Memory B cell (primary cell): ENCODE measurements at regions not wholly inside any gene's neighbourhood (a gene's known extent, or its start where the extent isn't known, plus 50 kb on each side); places are given as distances from the start of the nearest gene placed in this dataset.

Experiments
- ATAC-seq: fragments of 150-1000 bp; cut with Tn5 transposase; 2 replicates; pipeline ENCODE4 v1.10.0; 2021; ENCODE audit warnings: low read depth, mild to moderate bottlenecking, moderate library complexity
- DNase-seq, 2 donors: peaks; one replicate each; pipeline ENCODE4 v3.0.0; 2022; ENCODE audit warnings: low spot score in 2 of 2
- H3K27ac Mint-ChIP-seq: one replicate; pipeline ENCODE4 v1.8.0; 2022; ENCODE audit warnings: mild to moderate bottlenecking, moderate library complexity, mixed read lengths
- H3K27me3 Mint-ChIP-seq: one replicate; pipeline ENCODE4 v1.8.0; 2022; ENCODE audit warnings: mixed read lengths
- H3K36me3 Mint-ChIP-seq: one replicate; pipeline ENCODE4 v1.8.0; 2022; ENCODE audit warnings: mild to moderate bottlenecking, mixed read lengths
- H3K4me1 Mint-ChIP-seq: one replicate; pipeline ENCODE4 v1.8.0; 2022; ENCODE audit warnings: mixed read lengths
- H3K4me3 Mint-ChIP-seq: one replicate; pipeline ENCODE4 v1.8.0; 2022; ENCODE audit warnings: mild to moderate bottlenecking, moderate library complexity, mixed read lengths
- H3K9me3 Mint-ChIP-seq: one replicate; pipeline ENCODE4 v1.8.0; 2022; ENCODE audit warnings: mixed read lengths

GRCh38 chr16:8110572-8111514, 479.5 kb downstream of the TMEM114 start:
- H3K27ac Mint-ChIP-seq, result no peak overlapping the region
- DNase-seq (no peak), ATAC-seq (no peak)
- peaks cover 2% of the 10 kb centered on the region for H3K36me3 Mint-ChIP-seq
- no peaks in the 10 kb centered on the region for H3K4me1 Mint-ChIP-seq
- peaks cover 11% of the 10 kb centered on the region for H3K9me3 Mint-ChIP-seq
- H3K4me3 Mint-ChIP-seq, result no peak overlapping the region
- no peaks in the 10 kb centered on the region for H3K27me3 Mint-ChIP-seq

GRCh38 chr16:8109510-8110369, 480.6 kb downstream of the TMEM114 start:
- H3K9me3 Mint-ChIP-seq, result peaks cover 11% of the 10 kb centered on the region
- no peaks in the 10 kb centered on the region for H3K4me1 Mint-ChIP-seq
- no peaks in the 10 kb centered on the region for H3K27me3 Mint-ChIP-seq
- no peak overlapping the region for H3K4me3 Mint-ChIP-seq
- no peak for ATAC-seq
- H3K36me3 Mint-ChIP-seq, result peaks cover 2% of the 10 kb centered on the region
- DNase-seq, result no peak
- no peak overlapping the region for H3K27ac Mint-ChIP-seq

- DNase-seq (no peak), ATAC-seq (no peak)
- Mint-ChIP-seq H3K36me3 (peaks cover 2% of the 10 kb centered on the region), H3K27me3 (no peaks in the 10 kb centered on the region), H3K4me1 (no peaks in the 10 kb centered on the region), H3K27ac (no peak overlapping the region), H3K9me3 (peaks cover 11% of the 10 kb centered on the region), H3K4me3 (no peak overlapping the region)
Observed at GRCh38 chr16:8108991-8109509, 481.3 kb downstream of the TMEM114 start.

GRCh38 chr16:8107296-8107695, 483.0 kb downstream of the TMEM114 start:
- no peak overlapping the region for H3K27ac Mint-ChIP-seq

GRCh38 chr16:8103649-8104289, 486.5 kb downstream of the TMEM114 start:
- Mint-ChIP-seq H3K4me1 (no peaks in the 10 kb centered on the region), H3K4me3 (no peak overlapping the region)

More at GRCh38 chr16:8107296-8107695, 483.0 kb downstream of the TMEM114 start:
- DNase-seq (no peak), ATAC-seq (no peak)
- Mint-ChIP-seq H3K4me3 (no peak overlapping the region), H3K27me3 (no peaks in the 10 kb centered on the region), H3K4me1 (no peaks in the 10 kb centered on the region), H3K36me3 (peaks cover 2% of the 10 kb centered on the region), H3K9me3 (peaks cover 6% of the 10 kb centered on the region)

GRCh38 chr16:8099586-8099985, 490.7 kb downstream of the TMEM114 start:
- ATAC-seq (no peak), DNase-seq (no peak)
- no peaks in the 10 kb centered on the region for H3K27me3 Mint-ChIP-seq
- H3K9me3 Mint-ChIP-seq, result peaks cover 9% of the 10 kb centered on the region
- no peaks in the 10 kb centered on the region for H3K4me1 Mint-ChIP-seq
- H3K4me3 Mint-ChIP-seq, result no peak overlapping the region
- no peak overlapping the region for H3K27ac Mint-ChIP-seq
- H3K36me3 Mint-ChIP-seq, result no peaks in the 10 kb centered on the region

More at GRCh38 chr16:8103649-8104289, 486.5 kb downstream of the TMEM114 start:
- Mint-ChIP-seq H3K27me3 (no peaks in the 10 kb centered on the region), H3K27ac (no peak overlapping the region), H3K9me3 (peaks cover 7% of the 10 kb centered on the region), H3K36me3 (no peaks in the 10 kb centered on the region)
- no peak for DNase-seq
- ATAC-seq, result no peak

- no peak for ATAC-seq
- Mint-ChIP-seq H3K36me3 (no peaks in the 10 kb centered on the region), H3K4me3 (no peak overlapping the region)
Observed at GRCh38 chr16:8098947-8099512, 491.3 kb downstream of the TMEM114 start.

GRCh38 chr16:8096211-8096610, 494.1 kb downstream of the TMEM114 start:
- H3K27ac Mint-ChIP-seq, result no peak overlapping the region
- peaks cover 10% of the 10 kb centered on the region for H3K9me3 Mint-ChIP-seq

More at GRCh38 chr16:8098947-8099512, 491.3 kb downstream of the TMEM114 start:
- no peaks in the 10 kb centered on the region for H3K27me3 Mint-ChIP-seq
- H3K4me1 Mint-ChIP-seq, result no peaks in the 10 kb centered on the region
- H3K9me3 Mint-ChIP-seq, result peaks cover 9% of the 10 kb centered on the region
- H3K27ac Mint-ChIP-seq, result no peak overlapping the region
- no peak for DNase-seq

GRCh38 chr16:8094696-8095095, 495.6 kb downstream of the TMEM114 start:
- no peak for DNase-seq
- Mint-ChIP-seq H3K27me3 (no peaks in the 10 kb centered on the region), H3K27ac (no peak overlapping the region), H3K36me3 (no peaks in the 10 kb centered on the region), H3K9me3 (peaks cover 9% of the 10 kb centered on the region), H3K4me3 (no peak overlapping the region), H3K4me1 (no peaks in the 10 kb centered on the region)
- no peak for ATAC-seq

More at GRCh38 chr16:8096211-8096610, 494.1 kb downstream of the TMEM114 start:
- no peaks in the 10 kb centered on the region for H3K27me3 Mint-ChIP-seq
- DNase-seq (no peak), ATAC-seq (no peak)
- no peaks in the 10 kb centered on the region for H3K4me1 Mint-ChIP-seq
- no peak overlapping the region for H3K4me3 Mint-ChIP-seq
- no peaks in the 10 kb centered on the region for H3K36me3 Mint-ChIP-seq

- Mint-ChIP-seq H3K4me1 (no peaks in the 10 kb centered on the region), H3K9me3 (peaks cover 4% of the 10 kb centered on the region), H3K27me3 (no peaks in the 10 kb centered on the region), H3K27ac (no peak overlapping the region), H3K4me3 (no peak overlapping the region), H3K36me3 (no peaks in the 10 kb centered on the region)
- no peak for ATAC-seq
- DNase-seq, result no peak
Observed at GRCh38 chr16:8088820-8089338, 501.4 kb downstream of the TMEM114 start.

- H3K4me1 Mint-ChIP-seq, result no peaks in the 10 kb centered on the region
- peaks cover 4% of the 10 kb centered on the region for H3K9me3 Mint-ChIP-seq
- no peaks in the 10 kb centered on the region for H3K27me3 Mint-ChIP-seq
- H3K27ac Mint-ChIP-seq, result no peak overlapping the region
- DNase-seq, result no peak
- ATAC-seq, result no peak
- H3K36me3 Mint-ChIP-seq, result no peaks in the 10 kb centered on the region
- no peak overlapping the region for H3K4me3 Mint-ChIP-seq
Observed at GRCh38 chr16:8087597-8088289, 502.6 kb downstream of the TMEM114 start.

- Mint-ChIP-seq H3K4me1 (no peaks in the 10 kb centered on the region), H3K27me3 (no peaks in the 10 kb centered on the region), H3K9me3 (peaks cover 4% of the 10 kb centered on the region), H3K27ac (no peak overlapping the region), H3K36me3 (no peaks in the 10 kb centered on the region), H3K4me3 (no peak overlapping the region)
- ATAC-seq, result no peak
- DNase-seq, result no peak
Observed at GRCh38 chr16:8087146-8087545, 503.2 kb downstream of the TMEM114 start.

GRCh38 chr16:8084882-8085281, 505.4 kb downstream of the TMEM114 start:
- no peak overlapping the region for H3K4me3 Mint-ChIP-seq
- H3K36me3 Mint-ChIP-seq, result no peaks in the 10 kb centered on the region
- DNase-seq (no peak), ATAC-seq (no peak)
- H3K4me1 Mint-ChIP-seq, result no peaks in the 10 kb centered on the region
- H3K27ac Mint-ChIP-seq, result no peak overlapping the region
- H3K27me3 Mint-ChIP-seq, result no peaks in the 10 kb centered on the region
- peaks cover 1% of the 10 kb centered on the region for H3K9me3 Mint-ChIP-seq
